ENCODE measurements at regions not wholly inside any gene's neighbourhood (a gene's known extent, or its start where the extent isn't known, plus 50 kb on each side); places are given as distances from the start of the nearest gene placed in this dataset.
"Not testable (repeated sequence)": the region's sequence is repeated elsewhere in the genome, so short reads cannot be mapped to it uniquely, and the experiment has no call there.

DNA sequence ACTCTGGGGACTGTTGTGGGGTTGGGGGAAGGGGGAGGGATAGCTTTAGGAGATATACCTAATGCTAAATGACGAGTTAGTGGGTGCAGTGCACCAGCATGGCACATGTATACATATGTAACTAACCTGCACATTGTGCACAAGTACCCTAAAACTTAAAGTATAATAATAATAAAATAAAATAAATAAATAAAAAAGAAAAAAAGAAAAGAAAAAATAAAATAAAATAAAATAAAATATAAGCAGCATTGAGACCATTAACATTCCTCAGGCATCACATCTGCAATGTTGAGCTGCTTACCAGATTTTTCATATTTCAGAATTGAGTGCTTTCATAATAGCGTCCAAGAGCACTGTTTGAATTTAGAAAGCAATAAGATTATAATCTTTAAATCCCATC, 263.2 kb upstream of the GJE1 start:
- not testable (repeated sequence) for TF ChIP-seq EZH2 (IDR thresholded peaks at IDR 0.05; ENCODE audit: borderline replicate concordance, low read length)
- TF ChIP-seq, protein P1, sequence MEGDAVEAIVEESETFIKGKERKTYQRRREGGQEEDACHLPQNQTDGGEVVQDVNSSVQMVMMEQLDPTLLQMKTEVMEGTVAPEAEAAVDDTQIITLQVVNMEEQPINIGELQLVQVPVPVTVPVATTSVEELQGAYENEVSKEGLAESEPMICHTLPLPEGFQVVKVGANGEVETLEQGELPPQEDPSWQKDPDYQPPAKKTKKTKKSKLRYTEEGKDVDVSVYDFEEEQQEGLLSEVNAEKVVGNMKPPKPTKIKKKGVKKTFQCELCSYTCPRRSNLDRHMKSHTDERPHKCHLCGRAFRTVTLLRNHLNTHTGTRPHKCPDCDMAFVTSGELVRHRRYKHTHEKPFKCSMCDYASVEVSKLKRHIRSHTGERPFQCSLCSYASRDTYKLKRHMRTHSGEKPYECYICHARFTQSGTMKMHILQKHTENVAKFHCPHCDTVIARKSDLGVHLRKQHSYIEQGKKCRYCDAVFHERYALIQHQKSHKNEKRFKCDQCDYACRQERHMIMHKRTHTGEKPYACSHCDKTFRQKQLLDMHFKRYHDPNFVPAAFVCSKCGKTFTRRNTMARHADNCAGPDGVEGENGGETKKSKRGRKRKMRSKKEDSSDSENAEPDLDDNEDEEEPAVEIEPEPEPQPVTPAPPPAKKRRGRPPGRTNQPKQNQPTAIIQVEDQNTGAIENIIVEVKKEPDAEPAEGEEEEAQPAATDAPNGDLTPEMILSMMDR (conservative IDR thresholded peaks at IDR 0.05 in 1 of 2, IDR thresholded peaks at IDR 0.05 in 1 of 2; ENCODE audit: extremely low read depth in 1 of 2, insufficient read depth in 1 of 2, low read depth in 1 of 2, low read length in 2 of 2), result not testable (repeated sequence)

Measured in mammary epithelial cell (primary cell).